Mesendoderm (in vitro differentiated cells): ENCODE measurements at regions not wholly inside any gene's neighbourhood (a gene's known extent, or its start where the extent isn't known, plus 50 kb on each side); places are given as distances from the start of the nearest gene placed in this dataset.

Source experiments
- DNase-seq: peaks from one replicate; pipeline ENCODE4 v3.0.0; 2013
- H2AK5ac ChIP-seq: 2 replicates; pipeline ENCODE4 v1.6.1; 2013; ENCODE audit warnings: low read length, inconsistent platforms
- H2BK120ac ChIP-seq: 2 replicates; pipeline ENCODE4 v1.6.1; 2013; ENCODE audit warnings: low read depth, mild to moderate bottlenecking, low read length, moderate library complexity, mixed read lengths
- H2BK15ac ChIP-seq: replicated peaks from 2 replicates; pipeline ENCODE4 v1.6.1; 2013; ENCODE audit warnings: low read depth, mild to moderate bottlenecking, moderate library complexity
- H2BK5ac ChIP-seq: 2 replicates; pipeline ENCODE4 v1.6.1; 2013; ENCODE audit warnings: low read length, inconsistent platforms
- H3K18ac ChIP-seq: 2 replicates; pipeline ENCODE4 v1.6.1; 2013; ENCODE audit warnings: mild to moderate bottlenecking, low read length, mixed read lengths
- H3K23ac ChIP-seq: one replicate; pipeline ENCODE4 v1.6.1; 2013; ENCODE audit warnings: low read length
- H3K27ac ChIP-seq: 2 replicates; pipeline ENCODE4 v1.5.1; 2013; ENCODE audit warnings: low read depth, mild to moderate bottlenecking, inconsistent platforms, low read length, moderate library complexity
- H3K27me3 ChIP-seq: 2 replicates; pipeline ENCODE4 v1.6.1; 2013; ENCODE audit warnings: low read length, control low read depth, mild to moderate bottlenecking, inconsistent platforms; ENCODE audit not compliant: insufficient read depth, poor library complexity
- H3K36me3 ChIP-seq: 2 replicates; pipeline ENCODE4 v1.6.1; 2013; ENCODE audit warnings: low read length, inconsistent platforms; ENCODE audit not compliant: control insufficient read depth, insufficient read depth
- H3K4ac ChIP-seq: one replicate; pipeline ENCODE4 v1.6.1; 2013; ENCODE audit warnings: low read depth, mild to moderate bottlenecking, low read length, moderate library complexity
- H3K4me1 ChIP-seq: 2 replicates; pipeline ENCODE4 v1.6.1; 2013; ENCODE audit warnings: low read depth, low read length, inconsistent platforms; ENCODE audit not compliant: control insufficient read depth
- H3K4me2 ChIP-seq: 2 replicates; pipeline ENCODE4 v1.6.1; 2013; ENCODE audit warnings: low read length
- H3K4me3 ChIP-seq: 2 replicates; pipeline ENCODE4 v1.5.1; 2013; ENCODE audit warnings: mild to moderate bottlenecking, low read length
- H3K56ac ChIP-seq: one replicate; pipeline ENCODE4 v1.6.1; 2013; ENCODE audit warnings: low read length
- H3K79me1 ChIP-seq: 2 replicates; pipeline ENCODE4 v1.6.1; 2013; ENCODE audit warnings: low read length, inconsistent platforms
- H3K79me2 ChIP-seq: 2 replicates; pipeline ENCODE4 v1.6.1; 2013; ENCODE audit warnings: mild to moderate bottlenecking, low read length; ENCODE audit not compliant: control insufficient read depth, insufficient read depth
- H3K9ac ChIP-seq: 2 replicates; pipeline ENCODE4 v1.6.1; 2013; ENCODE audit warnings: low read length, inconsistent platforms
- H4K5ac ChIP-seq: one replicate; pipeline ENCODE4 v1.6.1; 2013; ENCODE audit warnings: low read length
- H4K8ac ChIP-seq: one replicate; pipeline ENCODE4 v1.6.1; 2013; ENCODE audit warnings: low read depth, mild to moderate bottlenecking, control low read depth, low read length, moderate library complexity
- WGBS: extraction: QIAGEN DNeasy Blood & Tissue Kit; methylation state at CpG from one replicate; pipeline ENCODE4 v1.1.7; 2013; ENCODE audit warnings: low lambda C conversion rate, missing lambda C conversion rate; ENCODE audit not compliant: insufficient coverage; ENCODE audit errors: extremely low coverage; 5-methylcytosine and 5-hydroxymethylcytosine counted together

- Histone ChIP-seq H3K56ac (no peak overlapping the region), H3K79me2 (no peaks in the 10 kb centered on the region), H3K79me1 (no peaks in the 10 kb centered on the region), H3K18ac (no peak overlapping the region), H3K4me2 (no peak overlapping the region), H3K4ac (no peak overlapping the region), H3K23ac (no peak overlapping the region), H4K8ac (no peak overlapping the region), H2BK5ac (no peak overlapping the region), H3K9ac (no peak overlapping the region), H2BK120ac (no peak overlapping the region), H3K4me1 (no peaks in the 10 kb centered on the region), H3K27ac (no peak overlapping the region), H3K27me3 (no peaks in the 10 kb centered on the region), H4K5ac (no peak overlapping the region), H3K36me3 (no peaks in the 10 kb centered on the region), H2AK5ac (no peak overlapping the region), H3K4me3 (no peak overlapping the region), H2BK15ac (no peak overlapping the region)
- WGBS = no CpG with 5 or more reads among the region's 2 CpGs
- no peak for DNase-seq
Measured at GRCh38 chr12:47585507-47585906, 120.3 kb downstream of the RPAP3 start.

DNA sequence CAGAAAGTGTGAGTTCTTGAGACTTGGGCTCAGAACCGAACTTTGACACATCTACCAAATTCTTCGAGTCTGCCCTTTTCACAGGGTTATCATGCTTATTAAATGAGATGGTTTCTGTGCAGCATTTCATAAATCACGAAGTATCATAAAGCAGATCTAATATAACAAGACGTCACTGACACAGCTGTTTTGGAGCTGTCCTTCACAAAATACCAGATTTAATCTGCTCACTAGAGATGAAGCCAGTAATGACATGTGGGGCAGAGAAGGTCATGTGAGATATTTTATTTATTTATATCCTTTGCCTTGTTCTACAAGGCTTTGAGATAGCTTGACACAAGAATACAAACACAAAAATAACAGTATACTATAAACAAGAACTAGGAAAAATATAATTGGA, 127.0 kb downstream of the RPAP3 start:
- Histone ChIP-seq H3K4me3 (no peak overlapping the region), H3K27me3 (no peaks in the 10 kb centered on the region), H3K79me2 (no peaks in the 10 kb centered on the region), H3K56ac (no peak overlapping the region), H3K4ac (no peak overlapping the region), H2AK5ac (no peak overlapping the region), H3K9ac (no peak overlapping the region), H3K4me2 (no peak overlapping the region), H3K23ac (no peak overlapping the region), H3K79me1 (no peaks in the 10 kb centered on the region), H3K18ac (no peak overlapping the region), H3K36me3 (no peaks in the 10 kb centered on the region), H3K27ac (no peak overlapping the region), H4K5ac (no peak overlapping the region), H2BK5ac (no peak overlapping the region), H3K4me1 (no peaks in the 10 kb centered on the region), H4K8ac (no peak overlapping the region), H2BK15ac (no peak overlapping the region), H2BK120ac (no peak overlapping the region)
- WGBS = no CpG with 5 or more reads among the region's 4 CpGs
- DNase-seq = no peak

GRCh38 chr12:47577206-47577989, 128.4 kb downstream of the RPAP3 start:
- H2BK120ac ChIP-seq = no peak overlapping the region
- no peaks in the 10 kb centered on the region for H3K79me1 ChIP-seq
- H3K4me3 ChIP-seq = no peak overlapping the region
- H3K4me1 ChIP-seq = no peaks in the 10 kb centered on the region
- H3K27me3 ChIP-seq = no peaks in the 10 kb centered on the region
- H3K9ac ChIP-seq = no peak overlapping the region
- H3K36me3 ChIP-seq = no peaks in the 10 kb centered on the region
- H2BK15ac ChIP-seq = no peak overlapping the region
- no peak overlapping the region for H2BK5ac ChIP-seq
- no peak overlapping the region for H2AK5ac ChIP-seq
- H3K23ac ChIP-seq = no peak overlapping the region
- no peak overlapping the region for H3K4me2 ChIP-seq
- H3K56ac ChIP-seq = no peak overlapping the region
- H4K5ac ChIP-seq = no peak overlapping the region
- no CpG with 5 or more reads among the region's 7 CpGs for WGBS
- no peak overlapping the region for H3K27ac ChIP-seq
- H4K8ac ChIP-seq = no peak overlapping the region
- no peak for DNase-seq
- H3K79me2 ChIP-seq = no peaks in the 10 kb centered on the region
- no peak overlapping the region for H3K4ac ChIP-seq
- H3K18ac ChIP-seq = no peak overlapping the region

- H3K36me3 ChIP-seq = no peaks in the 10 kb centered on the region
- no peak overlapping the region for H3K23ac ChIP-seq
- WGBS = no CpG with 5 or more reads among the region's 7 CpGs
- no peak overlapping the region for H3K4ac ChIP-seq
- H3K27ac ChIP-seq = no peak overlapping the region
- DNase-seq = peak; percentile 45
- H2AK5ac ChIP-seq = no peak overlapping the region
- H3K27me3 ChIP-seq = no peaks in the 10 kb centered on the region
- no peak overlapping the region for H2BK120ac ChIP-seq
- no peak overlapping the region for H4K5ac ChIP-seq
- H3K4me2 ChIP-seq = no peak overlapping the region
- no peak overlapping the region for H4K8ac ChIP-seq
- no peak overlapping the region for H3K9ac ChIP-seq
- H3K79me1 ChIP-seq = no peaks in the 10 kb centered on the region
- H3K18ac ChIP-seq = no peak overlapping the region
- H2BK5ac ChIP-seq = no peak overlapping the region
- H2BK15ac ChIP-seq = no peak overlapping the region
- no peaks in the 10 kb centered on the region for H3K4me1 ChIP-seq
- H3K79me2 ChIP-seq = no peaks in the 10 kb centered on the region
- no peak overlapping the region for H3K56ac ChIP-seq
- H3K4me3 ChIP-seq = no peak overlapping the region
Measured at GRCh38 chr12:47576289-47576945, 129.4 kb downstream of the RPAP3 start.

GRCh38 chr12:47574252-47575021, 131.4 kb downstream of the RPAP3 start:
- no peak overlapping the region for H2BK5ac ChIP-seq
- no peaks in the 10 kb centered on the region for H3K27me3 ChIP-seq
- H3K18ac ChIP-seq = no peak overlapping the region
- H2BK120ac ChIP-seq = no peak overlapping the region
- no peak overlapping the region for H4K5ac ChIP-seq
- no peak overlapping the region for H2BK15ac ChIP-seq
- H3K4ac ChIP-seq = no peak overlapping the region
- H3K27ac ChIP-seq = no peak overlapping the region
- H3K4me2 ChIP-seq = no peak overlapping the region
- no peak for DNase-seq
- no CpG with 5 or more reads among the region's 1 CpG for WGBS
- H3K36me3 ChIP-seq = no peaks in the 10 kb centered on the region
- no peak overlapping the region for H3K23ac ChIP-seq
- H3K4me3 ChIP-seq = no peak overlapping the region
- no peak overlapping the region for H2AK5ac ChIP-seq
- H3K79me2 ChIP-seq = no peaks in the 10 kb centered on the region
- H3K4me1 ChIP-seq = no peaks in the 10 kb centered on the region
- H3K56ac ChIP-seq = no peak overlapping the region
- no peaks in the 10 kb centered on the region for H3K79me1 ChIP-seq
- no peak overlapping the region for H3K9ac ChIP-seq
- no peak overlapping the region for H4K8ac ChIP-seq
